DND-41 (cell line): ENCODE measurements at regions not wholly inside any gene's neighbourhood (a gene's known extent, or its start where the extent isn't known, plus 50 kb on each side); places are given as distances from the start of the nearest gene placed in this dataset.
A peak's percentile ranks its signal among the peaks of the same experiment; 100 is the strongest.

ENCODE experiments used
- ATAC-seq: fragments of 200-7000 bp; cut with Tn5 transposase; 3 replicates; pipeline ENCODE4 v1.9.1; 2021; ENCODE audit warnings: low read depth; ENCODE audit not compliant: insufficient read depth
- DNase-seq: peaks from one replicate; pipeline ENCODE4 v3.0.0-alpha.2; 2020
- H2AFZ ChIP-seq: 2 replicates; pipeline ENCODE4 v1.6.0; 2012; ENCODE audit warnings: low read depth, low read length
- H3K27ac ChIP-seq: 2 replicates; pipeline ENCODE4 v1.5.1; 2012; ENCODE audit warnings: low read length, inconsistent platforms
- H3K27me3 ChIP-seq: fragments of 200-600 bp; sonication (generic); 2 replicates; pipeline ENCODE4 v1.6.0; 2012; ENCODE audit warnings: low read length, mild to moderate bottlenecking, inconsistent platforms; ENCODE audit not compliant: insufficient read depth, poor library complexity
- H3K36me3 ChIP-seq: 2 replicates; pipeline ENCODE4 v1.5.1; 2012; ENCODE audit warnings: low read length, inconsistent platforms; ENCODE audit not compliant: insufficient read depth
- H3K4me1 ChIP-seq: 2 replicates; pipeline ENCODE4 v1.5.1; 2012; ENCODE audit warnings: mild to moderate bottlenecking, low read length; ENCODE audit not compliant: insufficient read depth
- H3K4me2 ChIP-seq: 2 replicates; pipeline ENCODE4 v1.6.0; 2012; ENCODE audit warnings: mild to moderate bottlenecking, moderate library complexity, low read length, inconsistent platforms; ENCODE audit not compliant: insufficient read depth
- H3K4me3 ChIP-seq, 2 experiments: fragments of 200-600 bp in 1 of 2; shearing (Covaris generic) in 1 of 2; 2 replicates each; pipeline ENCODE4 v1.5.1; 2012 to 2016; ENCODE audit warnings: inconsistent platforms in 2 of 2, low read length in 2 of 2, mild to moderate bottlenecking in 2 of 2, low read depth in 1 of 2, moderate library complexity in 1 of 2
- H3K79me2 ChIP-seq: 2 replicates; pipeline ENCODE4 v1.6.0; 2012; ENCODE audit warnings: low read length, inconsistent platforms; ENCODE audit not compliant: insufficient read depth
- H3K9ac ChIP-seq: 2 replicates; pipeline ENCODE4 v1.6.0; 2012; ENCODE audit warnings: low read depth, mild to moderate bottlenecking, inconsistent platforms, low read length, moderate library complexity
- H3K9me3 ChIP-seq: 2 replicates; pipeline ENCODE4 v1.5.1; 2012; ENCODE audit warnings: low read length, moderate library complexity, mild to moderate bottlenecking, inconsistent platforms; ENCODE audit not compliant: insufficient read depth, severe bottlenecking
- H4K20me1 ChIP-seq: 2 replicates; pipeline ENCODE4 v1.6.0; 2012; ENCODE audit warnings: low read length; ENCODE audit not compliant: insufficient read depth
- EZH2 ChIP-seq: IDR thresholded peaks from 3 replicates; pipeline ENCODE4 v1.6.1; 2012; ENCODE audit warnings: borderline replicate concordance, low read depth, mild to moderate bottlenecking, moderate library complexity, low read length, inconsistent platforms; ENCODE audit not compliant: severe bottlenecking
- TF ChIP-seq, protein P1 (sequence below): IDR thresholded peaks from 2 replicates; pipeline ENCODE4 v1.5.1; 2012; ENCODE audit warnings: borderline replicate concordance, low read length, moderate library complexity, mild to moderate bottlenecking; ENCODE audit not compliant: poor library complexity, severe bottlenecking; ENCODE audit errors: extremely low read depth

DNA sequence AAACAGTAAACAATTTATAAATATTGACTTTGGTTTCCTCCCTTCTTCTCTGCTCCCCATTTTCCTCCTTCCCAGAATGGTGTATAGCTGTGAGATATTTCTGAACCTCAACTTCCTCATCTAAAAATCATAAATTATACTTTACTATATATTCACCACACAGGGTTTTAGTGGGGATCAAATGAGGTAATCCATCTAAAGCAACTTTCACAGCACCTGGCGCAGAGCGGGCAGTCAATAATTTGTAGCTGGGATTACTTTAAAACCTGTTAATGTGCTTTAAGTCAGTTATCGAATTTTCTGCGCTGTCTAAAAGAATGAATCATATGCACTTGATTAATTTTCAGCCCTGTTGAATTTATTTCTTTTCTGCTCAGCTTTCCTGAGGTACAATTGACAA lies 172.7 kb downstream of the PTEN start:
- no peak for ATAC-seq
- Histone ChIP-seq H3K4me3 (no peak overlapping the region), H3K36me3 (no peaks in the 10 kb centered on the region), H3K4me2 (no peak overlapping the region), H3K9ac (no peak overlapping the region), H3K27me3 (no peaks in the 10 kb centered on the region), H3K27ac (no peak overlapping the region), H3K9me3 (no peaks in the 10 kb centered on the region), H2AFZ (no peak overlapping the region), H3K4me1 (peaks cover 21% of the 10 kb centered on the region), H4K20me1 (no peaks in the 10 kb centered on the region), H3K79me2 (no peaks in the 10 kb centered on the region)
- TF ChIP-seq, protein P1, sequence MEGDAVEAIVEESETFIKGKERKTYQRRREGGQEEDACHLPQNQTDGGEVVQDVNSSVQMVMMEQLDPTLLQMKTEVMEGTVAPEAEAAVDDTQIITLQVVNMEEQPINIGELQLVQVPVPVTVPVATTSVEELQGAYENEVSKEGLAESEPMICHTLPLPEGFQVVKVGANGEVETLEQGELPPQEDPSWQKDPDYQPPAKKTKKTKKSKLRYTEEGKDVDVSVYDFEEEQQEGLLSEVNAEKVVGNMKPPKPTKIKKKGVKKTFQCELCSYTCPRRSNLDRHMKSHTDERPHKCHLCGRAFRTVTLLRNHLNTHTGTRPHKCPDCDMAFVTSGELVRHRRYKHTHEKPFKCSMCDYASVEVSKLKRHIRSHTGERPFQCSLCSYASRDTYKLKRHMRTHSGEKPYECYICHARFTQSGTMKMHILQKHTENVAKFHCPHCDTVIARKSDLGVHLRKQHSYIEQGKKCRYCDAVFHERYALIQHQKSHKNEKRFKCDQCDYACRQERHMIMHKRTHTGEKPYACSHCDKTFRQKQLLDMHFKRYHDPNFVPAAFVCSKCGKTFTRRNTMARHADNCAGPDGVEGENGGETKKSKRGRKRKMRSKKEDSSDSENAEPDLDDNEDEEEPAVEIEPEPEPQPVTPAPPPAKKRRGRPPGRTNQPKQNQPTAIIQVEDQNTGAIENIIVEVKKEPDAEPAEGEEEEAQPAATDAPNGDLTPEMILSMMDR: no peak
- TF ChIP-seq EZH2: no peak
- DNase-seq: no peak

DNA sequence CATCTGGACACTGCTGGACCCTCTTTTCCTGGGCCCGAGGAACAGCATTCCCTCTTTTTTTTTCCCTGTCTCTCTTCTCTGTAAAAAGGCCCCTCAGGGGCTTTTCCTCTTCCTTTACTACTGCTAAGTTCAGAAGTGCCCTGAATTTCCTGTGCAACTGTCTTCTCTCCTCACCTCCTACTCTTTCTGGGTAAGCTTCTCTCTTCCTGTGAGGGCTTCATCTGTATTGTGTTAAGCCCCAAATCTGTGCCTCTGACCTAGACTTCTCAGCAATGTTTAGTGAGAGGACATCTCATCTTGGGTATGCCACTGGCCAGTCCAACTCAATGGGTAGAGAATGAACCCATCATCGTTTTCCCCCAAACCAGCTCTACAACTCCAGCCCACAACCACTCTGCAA lies 174.2 kb downstream of the PTEN start:
- DNase-seq (no peak), ATAC-seq (peak; percentile 78)
- Histone ChIP-seq H3K4me3 (no peak overlapping the region), H3K27ac (peak overlapping the region; percentile 73), H3K4me2 (no peak overlapping the region), H4K20me1 (no peaks in the 10 kb centered on the region), H3K9ac (0 out of 2 replicates have a peak overlapping the region, but pooled peaks have one; percentile 1), H3K4me1 (peaks cover 29% of the 10 kb centered on the region), H3K36me3 (no peaks in the 10 kb centered on the region), H3K79me2 (no peaks in the 10 kb centered on the region), H3K27me3 (no peaks in the 10 kb centered on the region), H2AFZ (peak overlapping the region; percentile 65), H3K9me3 (no peaks in the 10 kb centered on the region)
- no peak for TF ChIP-seq EZH2
- TF ChIP-seq, protein P1: no peak

DNA sequence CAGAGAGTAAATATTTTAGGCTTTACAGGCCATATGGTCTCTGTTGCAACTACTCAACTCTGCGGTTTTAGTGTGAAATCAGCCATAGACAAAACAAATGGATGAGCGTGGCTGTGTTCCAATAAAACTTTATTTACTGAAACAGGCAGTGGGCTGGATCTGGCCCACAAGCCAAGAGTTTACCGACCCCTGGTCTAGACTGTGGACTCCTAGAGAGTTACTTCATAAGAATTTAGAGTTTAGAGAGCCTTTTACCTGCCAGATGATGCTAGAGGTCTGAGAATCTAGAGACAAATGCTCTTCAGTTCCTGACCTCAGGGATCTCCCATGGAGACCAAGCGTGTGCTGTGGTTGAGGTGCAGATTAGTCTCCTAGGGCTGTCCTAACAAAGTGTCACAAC lies 174.8 kb downstream of the PTEN start:
- Histone ChIP-seq H3K36me3 (no peaks in the 10 kb centered on the region), H3K4me3 (no peak overlapping the region), H3K27me3 (no peaks in the 10 kb centered on the region), H3K9ac (no peak overlapping the region), H2AFZ (peak overlapping the region; percentile 24; the same call in 1 of the 2 replicates), H3K79me2 (no peaks in the 10 kb centered on the region), H3K4me2 (no peak overlapping the region), H3K4me1 (peaks cover 36% of the 10 kb centered on the region), H3K9me3 (no peaks in the 10 kb centered on the region), H3K27ac (peak overlapping the region; percentile 62), H4K20me1 (no peaks in the 10 kb centered on the region)
- TF ChIP-seq EZH2: no peak
- TF ChIP-seq, protein P1: no peak
- no peak for ATAC-seq
- no peak for DNase-seq
